ENCODE measurements at regions not wholly inside any gene's neighbourhood (a gene's known extent, or its start where the extent isn't known, plus 50 kb on each side); places are given as distances from the start of the nearest gene placed in this dataset.

DNA sequence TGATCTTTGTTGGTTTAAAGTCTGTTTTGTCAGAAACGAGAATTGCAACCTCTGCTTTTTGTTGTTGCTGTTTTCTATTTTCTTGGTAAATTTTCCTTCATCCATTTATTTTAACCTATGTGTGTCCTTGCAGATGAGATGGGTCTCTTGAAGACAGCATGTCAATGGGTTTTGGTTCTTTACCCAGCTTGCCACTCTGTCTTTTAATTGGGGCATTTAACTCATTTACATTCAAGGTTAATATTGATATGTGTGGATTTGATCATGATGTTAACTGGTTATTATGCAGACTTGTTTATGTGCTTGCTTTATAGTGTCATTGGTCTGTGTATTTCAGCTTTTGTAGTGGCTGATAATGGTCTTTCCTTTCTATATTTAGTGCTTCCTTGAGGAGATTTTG lies 327.9 kb upstream of the SYT4 start:
- TF ChIP-seq, protein P1, sequence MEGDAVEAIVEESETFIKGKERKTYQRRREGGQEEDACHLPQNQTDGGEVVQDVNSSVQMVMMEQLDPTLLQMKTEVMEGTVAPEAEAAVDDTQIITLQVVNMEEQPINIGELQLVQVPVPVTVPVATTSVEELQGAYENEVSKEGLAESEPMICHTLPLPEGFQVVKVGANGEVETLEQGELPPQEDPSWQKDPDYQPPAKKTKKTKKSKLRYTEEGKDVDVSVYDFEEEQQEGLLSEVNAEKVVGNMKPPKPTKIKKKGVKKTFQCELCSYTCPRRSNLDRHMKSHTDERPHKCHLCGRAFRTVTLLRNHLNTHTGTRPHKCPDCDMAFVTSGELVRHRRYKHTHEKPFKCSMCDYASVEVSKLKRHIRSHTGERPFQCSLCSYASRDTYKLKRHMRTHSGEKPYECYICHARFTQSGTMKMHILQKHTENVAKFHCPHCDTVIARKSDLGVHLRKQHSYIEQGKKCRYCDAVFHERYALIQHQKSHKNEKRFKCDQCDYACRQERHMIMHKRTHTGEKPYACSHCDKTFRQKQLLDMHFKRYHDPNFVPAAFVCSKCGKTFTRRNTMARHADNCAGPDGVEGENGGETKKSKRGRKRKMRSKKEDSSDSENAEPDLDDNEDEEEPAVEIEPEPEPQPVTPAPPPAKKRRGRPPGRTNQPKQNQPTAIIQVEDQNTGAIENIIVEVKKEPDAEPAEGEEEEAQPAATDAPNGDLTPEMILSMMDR (IDR thresholded peaks at IDR 0.05) = no peak
- no peak for TF ChIP-seq EZH2phosphoT487 (IDR thresholded peaks at IDR 0.05)
- no peak for TF ChIP-seq EZH2 (IDR thresholded peaks at IDR 0.05)

Data from neural progenitor cell (in vitro differentiated cells).